Transverse colon (tissue), 4 donors: ENCODE measurements at regions not wholly inside any gene's neighbourhood (a gene's known extent, or its start where the extent isn't known, plus 50 kb on each side); places are given as distances from the start of the nearest gene placed in this dataset.

Source experiments
- CTCF ChIP-seq, 5 experiments: fragments of 200-600 bp in 3 of 5; fragments of 450-650 bp in 2 of 5; sonication (generic) in 3 of 5; IDR thresholded peaks; 1 replicate in 2 of 5; 2 replicates in 3 of 5; pipeline ENCODE4 v1.5.1; 2016 to 2017; ENCODE audit warnings: antibody characterized with exemption in 5 of 5, inconsistent platforms in 3 of 5, mild to moderate bottlenecking in 2 of 5, moderate library complexity in 1 of 5
- POLR2AphosphoS5 ChIP-seq, 3 donors: sonication (generic); formaldehyde crosslinking; IDR thresholded peaks; one replicate each; pipeline ENCODE4 v1.6.1; 2016; ENCODE audit warnings: antibody characterized with exemption in 3 of 3

DNA sequence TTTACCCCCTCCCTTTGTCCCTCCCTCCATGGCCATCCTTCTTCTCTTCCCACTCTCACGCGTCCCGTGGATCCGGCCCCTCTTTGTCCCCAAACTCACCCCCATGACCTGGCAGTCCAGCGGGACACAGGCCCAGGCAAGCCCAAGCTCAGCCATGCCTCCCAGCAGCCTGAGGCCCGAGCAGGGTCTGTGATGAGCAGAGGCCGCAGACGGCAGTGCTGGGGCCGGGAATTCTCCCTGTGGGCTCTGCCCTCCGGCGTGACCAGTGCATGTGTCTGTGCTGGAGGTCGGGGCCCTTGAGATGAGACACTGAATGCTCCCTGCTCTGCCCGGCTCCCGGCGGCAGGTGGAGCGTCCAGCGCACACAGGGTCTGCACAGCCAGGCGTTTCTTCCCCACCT lies 237.9 kb downstream of the BRD1 start:
- no peak for TF ChIP-seq CTCF (IDR thresholded peaks at IDR 0.05)
- no peak for TF ChIP-seq POLR2AphosphoS5 (IDR thresholded peaks at IDR 0.05)
